Thyroid gland (tissue), 4 donors: ENCODE measurements at regions not wholly inside any gene's neighbourhood (a gene's known extent, or its start where the extent isn't known, plus 50 kb on each side); places are given as distances from the start of the nearest gene placed in this dataset.

Source experiments
- POLR2A ChIP-seq, 2 donors: fragments of 450-650 bp; IDR thresholded peaks; one replicate each; pipeline ENCODE4 v1.6.1; 2017; ENCODE audit warnings: antibody characterized with exemption in 2 of 2, mild to moderate bottlenecking in 2 of 2, moderate library complexity in 1 of 2
- TF ChIP-seq, protein P1 (sequence below), 6 experiments: fragments of 200-600 bp in 3 of 6; fragments of 450-650 bp in 3 of 6; sonication (generic) in 3 of 6; IDR thresholded peaks; one replicate each; pipeline ENCODE4 v1.5.1; 2016 to 2019; ENCODE audit warnings: antibody characterized with exemption in 6 of 6, mild to moderate bottlenecking in 2 of 6, inconsistent platforms in 1 of 6, moderate library complexity in 1 of 6

GRCh38 chr7:121521711-121522400 is 125.7 kb upstream of the FAM3C start:
- no peak for TF ChIP-seq POLR2A (IDR thresholded peaks at IDR 0.05)
- TF ChIP-seq, protein P1, sequence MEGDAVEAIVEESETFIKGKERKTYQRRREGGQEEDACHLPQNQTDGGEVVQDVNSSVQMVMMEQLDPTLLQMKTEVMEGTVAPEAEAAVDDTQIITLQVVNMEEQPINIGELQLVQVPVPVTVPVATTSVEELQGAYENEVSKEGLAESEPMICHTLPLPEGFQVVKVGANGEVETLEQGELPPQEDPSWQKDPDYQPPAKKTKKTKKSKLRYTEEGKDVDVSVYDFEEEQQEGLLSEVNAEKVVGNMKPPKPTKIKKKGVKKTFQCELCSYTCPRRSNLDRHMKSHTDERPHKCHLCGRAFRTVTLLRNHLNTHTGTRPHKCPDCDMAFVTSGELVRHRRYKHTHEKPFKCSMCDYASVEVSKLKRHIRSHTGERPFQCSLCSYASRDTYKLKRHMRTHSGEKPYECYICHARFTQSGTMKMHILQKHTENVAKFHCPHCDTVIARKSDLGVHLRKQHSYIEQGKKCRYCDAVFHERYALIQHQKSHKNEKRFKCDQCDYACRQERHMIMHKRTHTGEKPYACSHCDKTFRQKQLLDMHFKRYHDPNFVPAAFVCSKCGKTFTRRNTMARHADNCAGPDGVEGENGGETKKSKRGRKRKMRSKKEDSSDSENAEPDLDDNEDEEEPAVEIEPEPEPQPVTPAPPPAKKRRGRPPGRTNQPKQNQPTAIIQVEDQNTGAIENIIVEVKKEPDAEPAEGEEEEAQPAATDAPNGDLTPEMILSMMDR (IDR thresholded peaks at IDR 0.05), result no peak
